ENCODE measurements at regions not wholly inside any gene's neighbourhood (a gene's known extent, or its start where the extent isn't known, plus 50 kb on each side); places are given as distances from the start of the nearest gene placed in this dataset.

DNA sequence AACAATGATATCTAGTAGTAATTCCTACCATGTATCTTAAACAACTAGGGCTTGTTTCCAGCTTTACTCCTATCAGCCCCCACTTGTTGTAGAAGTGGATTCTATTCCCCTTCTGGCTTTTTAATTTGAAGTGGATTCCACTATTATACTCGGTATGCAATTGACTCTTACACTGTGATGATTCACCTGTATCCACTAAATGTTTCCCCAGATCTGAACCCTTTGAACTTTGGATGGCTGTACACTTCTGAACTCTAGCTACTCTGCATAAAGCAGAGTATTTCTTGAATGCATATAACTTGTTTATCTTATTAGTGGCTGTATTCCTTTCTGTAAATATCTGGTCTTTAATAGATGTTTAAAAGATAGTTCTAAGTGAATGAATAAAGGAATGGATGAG, 538.4 kb upstream of the NRSN1 start:
- FAIRE-seq (no peak), DNase-seq (peak in 1 of 5 donors; percentile 7)
- intact Hi-C loops (cut with DNase I): no loop called here
- Histone ChIP-seq H3K9me3 (ENCODE audit: control insufficient read depth in 2 of 3, insufficient read depth in 1 of 3, low read length in 3 of 3) (no peaks in the 10 kb centered on the region), H3K27me3 (ENCODE audit: control insufficient read depth, insufficient read depth, low read length) (no peaks in the 10 kb centered on the region), H3K9ac (ENCODE audit: low read length in 3 of 3) (no peak overlapping the region), H3K4me3 (ENCODE audit: low read length in 3 of 3) (no peak overlapping the region), H3K4me1 (ENCODE audit: control insufficient read depth in 2 of 3, insufficient read depth in 2 of 3, low read depth in 1 of 3, low read length in 3 of 3) (no peaks in the 10 kb centered on the region), H3K27ac (ENCODE audit: low read depth in 2 of 2, low read length in 2 of 2) (no peak overlapping the region), H3K36me3 (ENCODE audit: control insufficient read depth in 2 of 3, insufficient read depth in 3 of 3, low read length in 3 of 3) (no peaks in the 10 kb centered on the region)
- TF ChIP-seq, protein P1, sequence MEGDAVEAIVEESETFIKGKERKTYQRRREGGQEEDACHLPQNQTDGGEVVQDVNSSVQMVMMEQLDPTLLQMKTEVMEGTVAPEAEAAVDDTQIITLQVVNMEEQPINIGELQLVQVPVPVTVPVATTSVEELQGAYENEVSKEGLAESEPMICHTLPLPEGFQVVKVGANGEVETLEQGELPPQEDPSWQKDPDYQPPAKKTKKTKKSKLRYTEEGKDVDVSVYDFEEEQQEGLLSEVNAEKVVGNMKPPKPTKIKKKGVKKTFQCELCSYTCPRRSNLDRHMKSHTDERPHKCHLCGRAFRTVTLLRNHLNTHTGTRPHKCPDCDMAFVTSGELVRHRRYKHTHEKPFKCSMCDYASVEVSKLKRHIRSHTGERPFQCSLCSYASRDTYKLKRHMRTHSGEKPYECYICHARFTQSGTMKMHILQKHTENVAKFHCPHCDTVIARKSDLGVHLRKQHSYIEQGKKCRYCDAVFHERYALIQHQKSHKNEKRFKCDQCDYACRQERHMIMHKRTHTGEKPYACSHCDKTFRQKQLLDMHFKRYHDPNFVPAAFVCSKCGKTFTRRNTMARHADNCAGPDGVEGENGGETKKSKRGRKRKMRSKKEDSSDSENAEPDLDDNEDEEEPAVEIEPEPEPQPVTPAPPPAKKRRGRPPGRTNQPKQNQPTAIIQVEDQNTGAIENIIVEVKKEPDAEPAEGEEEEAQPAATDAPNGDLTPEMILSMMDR (IDR thresholded peaks at IDR 0.05; ENCODE audit: borderline replicate concordance, extremely low read depth, insufficient read depth): no peak

DNA sequence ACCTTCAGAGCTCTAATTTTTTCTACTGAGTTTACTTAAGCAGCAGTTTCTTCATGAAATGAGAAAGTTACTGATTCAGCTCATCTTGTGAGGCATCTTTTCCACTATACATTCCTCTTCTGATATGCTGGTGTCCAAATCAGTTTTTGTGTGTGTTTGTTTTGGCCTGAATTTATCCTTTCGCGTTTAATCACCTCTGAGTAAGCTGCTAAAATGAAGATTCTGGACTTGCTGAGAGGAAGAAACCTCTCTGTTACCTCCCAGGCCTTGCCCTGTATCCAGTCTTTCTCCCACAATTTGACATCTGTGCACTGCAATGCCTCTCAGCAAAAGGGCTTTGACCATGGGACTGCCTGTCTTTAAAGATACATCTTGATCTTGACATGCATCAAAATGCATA, 536.2 kb upstream of the NRSN1 start:
- DNase-seq: no peak
- Histone ChIP-seq H3K36me3 (ENCODE audit: control insufficient read depth in 2 of 3, insufficient read depth in 3 of 3, low read length in 3 of 3) (no peaks in the 10 kb centered on the region), H3K27ac (ENCODE audit: low read depth in 2 of 2, low read length in 2 of 2) (no peak overlapping the region), H3K27me3 (ENCODE audit: control insufficient read depth, insufficient read depth, low read length) (no peaks in the 10 kb centered on the region), H3K9me3 (ENCODE audit: control insufficient read depth in 2 of 3, insufficient read depth in 1 of 3, low read length in 3 of 3) (no peaks in the 10 kb centered on the region), H3K9ac (ENCODE audit: low read length in 3 of 3) (no peak overlapping the region), H3K4me3 (ENCODE audit: low read length in 3 of 3) (no peak overlapping the region), H3K4me1 (ENCODE audit: control insufficient read depth in 2 of 3, insufficient read depth in 2 of 3, low read depth in 1 of 3, low read length in 3 of 3) (no peaks in the 10 kb centered on the region)
- TF ChIP-seq, protein P1 (IDR thresholded peaks at IDR 0.05; ENCODE audit: borderline replicate concordance, extremely low read depth, insufficient read depth): no peak
- intact Hi-C loops (cut with DNase I): no loop called here
- FAIRE-seq: no peak

DNA sequence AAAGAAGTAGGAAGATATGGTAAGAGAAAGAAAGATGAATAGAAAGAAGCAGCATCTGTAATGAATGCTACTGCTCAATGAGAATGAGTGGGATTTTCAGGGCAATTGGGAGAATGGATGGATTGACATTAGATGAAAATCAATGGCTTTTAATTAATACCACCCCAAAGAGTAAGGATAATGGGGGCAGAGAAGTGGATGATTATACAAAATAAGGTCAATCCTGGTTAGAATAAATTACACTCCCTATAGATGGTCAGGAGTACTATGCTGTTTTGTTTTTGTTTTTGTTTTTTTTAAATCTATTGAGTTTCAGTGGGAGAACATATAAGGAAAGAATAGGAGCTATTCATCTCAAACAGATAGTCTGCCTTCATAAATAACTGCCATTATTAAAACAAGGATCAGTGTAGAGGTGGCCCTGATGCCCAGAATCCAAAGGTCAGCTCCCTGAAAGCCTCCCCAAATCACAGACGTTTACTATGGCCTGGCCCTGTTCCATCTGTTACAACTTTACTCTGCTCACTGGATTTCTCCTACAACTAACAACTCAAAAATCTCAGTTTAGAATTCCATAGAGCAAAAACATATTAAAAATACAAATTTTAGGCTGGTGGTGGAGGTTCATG, 535.4 kb upstream of the NRSN1 start:
- TF ChIP-seq, protein P1 (IDR thresholded peaks at IDR 0.05; ENCODE audit: borderline replicate concordance, extremely low read depth, insufficient read depth): no peak
- H3K27ac ChIP-seq (ENCODE audit: low read depth in 2 of 2, low read length in 2 of 2): no peak overlapping the region
- no peaks in the 10 kb centered on the region for H3K9me3 ChIP-seq (ENCODE audit: control insufficient read depth in 2 of 3, insufficient read depth in 1 of 3, low read length in 3 of 3)
- H3K27me3 ChIP-seq (ENCODE audit: control insufficient read depth, insufficient read depth, low read length): no peaks in the 10 kb centered on the region
- H3K4me3 ChIP-seq (ENCODE audit: low read length in 3 of 3): no peak overlapping the region
- no peaks in the 10 kb centered on the region for H3K4me1 ChIP-seq (ENCODE audit: control insufficient read depth in 2 of 3, insufficient read depth in 2 of 3, low read depth in 1 of 3, low read length in 3 of 3)
- intact Hi-C loops (cut with DNase I): no loop called here
- no peaks in the 10 kb centered on the region for H3K36me3 ChIP-seq (ENCODE audit: control insufficient read depth in 2 of 3, insufficient read depth in 3 of 3, low read length in 3 of 3)
- FAIRE-seq: no peak
- no peak for DNase-seq
- no peak overlapping the region for H3K9ac ChIP-seq (ENCODE audit: low read length in 3 of 3)

DNA sequence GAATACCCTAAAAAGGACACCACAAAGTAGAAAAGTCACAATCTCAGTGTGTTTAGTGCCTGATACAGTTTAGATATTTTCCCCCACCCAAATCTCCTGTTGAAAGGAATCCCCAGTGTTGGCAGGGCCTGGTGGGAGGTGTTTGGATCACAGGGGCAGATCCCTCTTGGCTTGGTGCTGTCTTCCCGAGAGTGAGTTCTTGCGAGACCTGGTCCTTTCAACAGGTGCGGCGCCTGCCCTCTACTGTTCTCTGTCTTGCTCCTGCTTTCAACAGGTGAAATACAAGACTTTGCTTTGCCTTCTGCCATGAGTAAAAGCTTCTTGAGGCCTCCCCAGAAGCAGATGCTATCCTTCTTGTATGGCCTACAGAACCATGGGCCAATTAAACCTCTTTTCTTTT, 534.3 kb upstream of the NRSN1 start:
- no peak overlapping the region for H3K27ac ChIP-seq (ENCODE audit: low read depth in 2 of 2, low read length in 2 of 2)
- no peak for FAIRE-seq
- TF ChIP-seq, protein P1 (IDR thresholded peaks at IDR 0.05; ENCODE audit: borderline replicate concordance, extremely low read depth, insufficient read depth): no peak

More for the DNA sequence above, 534.3 kb upstream of the NRSN1 start:
- Histone ChIP-seq H3K36me3 (ENCODE audit: control insufficient read depth in 2 of 3, insufficient read depth in 3 of 3, low read length in 3 of 3) (no peaks in the 10 kb centered on the region), H3K9ac (ENCODE audit: low read length in 3 of 3) (no peak overlapping the region), H3K4me1 (ENCODE audit: control insufficient read depth in 2 of 3, insufficient read depth in 2 of 3, low read depth in 1 of 3, low read length in 3 of 3) (no peaks in the 10 kb centered on the region), H3K9me3 (ENCODE audit: control insufficient read depth in 2 of 3, insufficient read depth in 1 of 3, low read length in 3 of 3) (no peaks in the 10 kb centered on the region), H3K4me3 (ENCODE audit: low read length in 3 of 3) (no peak overlapping the region), H3K27me3 (ENCODE audit: control insufficient read depth, insufficient read depth, low read length) (no peaks in the 10 kb centered on the region)
- DNase-seq: no peak
- intact Hi-C loops (cut with DNase I): no loop called here
